Fibroblast of mammary gland (primary cell): ENCODE measurements at regions not wholly inside any gene's neighbourhood (a gene's known extent, or its start where the extent isn't known, plus 50 kb on each side); places are given as distances from the start of the nearest gene placed in this dataset.

Source experiments
- DNase-seq: peaks from one replicate; pipeline ENCODE4 v3.0.0-alpha.2; 2010; ENCODE audit warnings: low read depth
- H3K4me3 ChIP-seq: 2 replicates; pipeline ENCODE4 v1.5.1; 2011; ENCODE audit warnings: low read depth, mild to moderate bottlenecking, low read length, moderate library complexity; ENCODE audit not compliant: control insufficient read depth
- CTCF ChIP-seq: conservative IDR thresholded peaks from 2 replicates; pipeline ENCODE4 v1.5.1; 2011; ENCODE audit warnings: low read depth, low read length, inconsistent platforms; ENCODE audit not compliant: control insufficient read depth, insufficient read depth

- H3K4me3 ChIP-seq = no peak overlapping the region
- TF ChIP-seq CTCF = no peak
- no peak for DNase-seq
Observed at GRCh38 chr9:1411826-1412225, 361.7 kb downstream of the DMRT2 start.

- TF ChIP-seq CTCF = no peak
- no peak overlapping the region for H3K4me3 ChIP-seq
- no peak for DNase-seq
Observed at GRCh38 chr9:1414711-1415131, 364.6 kb downstream of the DMRT2 start.

- no peak for TF ChIP-seq CTCF
- no peak overlapping the region for H3K4me3 ChIP-seq
- DNase-seq = no peak
Observed at GRCh38 chr9:1415146-1415545, 365.0 kb downstream of the DMRT2 start.

- no peak for TF ChIP-seq CTCF
- no peak overlapping the region for H3K4me3 ChIP-seq
- no peak for DNase-seq
Observed at GRCh38 chr9:1416261-1416660, 366.1 kb downstream of the DMRT2 start.

GRCh38 chr9:1421436-1421835 lies 371.3 kb downstream of the DMRT2 start:
- no peak for DNase-seq
- no peak for TF ChIP-seq CTCF
- H3K4me3 ChIP-seq = no peak overlapping the region

GRCh38 chr9:1427875-1428274 lies 377.7 kb downstream of the DMRT2 start:
- no peak for DNase-seq

More at GRCh38 chr9:1427875-1428274, 377.7 kb downstream of the DMRT2 start:
- no peak overlapping the region for H3K4me3 ChIP-seq
- TF ChIP-seq CTCF = no peak
